AG10803 (cell line): ENCODE measurements at regions not wholly inside any gene's neighbourhood (a gene's known extent, or its start where the extent isn't known, plus 50 kb on each side); places are given as distances from the start of the nearest gene placed in this dataset.
"Not testable (repeated sequence)": the region's sequence is repeated elsewhere in the genome, so short reads cannot be mapped to it uniquely, and the experiment has no call there.

Source experiments
- DNase-seq: peaks from one replicate; pipeline ENCODE4 v3.0.0; 2010; ENCODE audit warnings: low read depth
- H3K4me3 ChIP-seq: 2 replicates; pipeline ENCODE4 v1.5.1; 2011; ENCODE audit warnings: mild to moderate bottlenecking, low read length, control low read depth
- TF ChIP-seq, protein P1 (sequence below): conservative IDR thresholded peaks from 2 replicates; pipeline ENCODE4 v1.5.1; 2011; ENCODE audit warnings: mild to moderate bottlenecking, low read length, control low read depth, inconsistent platforms

DNA sequence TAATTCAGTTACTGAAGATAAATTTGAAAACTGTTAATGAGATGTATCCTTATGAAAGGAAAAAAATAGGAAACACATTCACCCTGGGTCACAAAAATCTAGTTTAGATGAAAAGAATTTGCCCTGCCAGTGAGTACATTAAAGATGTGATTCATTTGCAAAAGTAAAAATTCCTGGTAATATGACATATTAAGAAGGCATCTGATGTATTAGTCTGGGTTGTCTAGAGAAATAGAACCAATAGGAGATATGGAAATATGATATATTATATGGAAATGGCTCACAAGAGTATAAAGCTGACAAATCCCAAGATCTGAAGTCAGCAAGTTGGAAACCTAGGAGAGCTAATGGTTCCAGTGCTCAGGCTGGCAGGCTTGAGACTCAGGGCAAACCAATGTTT is 153.8 kb downstream of the MRPL39 start:
- peak; percentile 1 for DNase-seq
- TF ChIP-seq, protein P1, sequence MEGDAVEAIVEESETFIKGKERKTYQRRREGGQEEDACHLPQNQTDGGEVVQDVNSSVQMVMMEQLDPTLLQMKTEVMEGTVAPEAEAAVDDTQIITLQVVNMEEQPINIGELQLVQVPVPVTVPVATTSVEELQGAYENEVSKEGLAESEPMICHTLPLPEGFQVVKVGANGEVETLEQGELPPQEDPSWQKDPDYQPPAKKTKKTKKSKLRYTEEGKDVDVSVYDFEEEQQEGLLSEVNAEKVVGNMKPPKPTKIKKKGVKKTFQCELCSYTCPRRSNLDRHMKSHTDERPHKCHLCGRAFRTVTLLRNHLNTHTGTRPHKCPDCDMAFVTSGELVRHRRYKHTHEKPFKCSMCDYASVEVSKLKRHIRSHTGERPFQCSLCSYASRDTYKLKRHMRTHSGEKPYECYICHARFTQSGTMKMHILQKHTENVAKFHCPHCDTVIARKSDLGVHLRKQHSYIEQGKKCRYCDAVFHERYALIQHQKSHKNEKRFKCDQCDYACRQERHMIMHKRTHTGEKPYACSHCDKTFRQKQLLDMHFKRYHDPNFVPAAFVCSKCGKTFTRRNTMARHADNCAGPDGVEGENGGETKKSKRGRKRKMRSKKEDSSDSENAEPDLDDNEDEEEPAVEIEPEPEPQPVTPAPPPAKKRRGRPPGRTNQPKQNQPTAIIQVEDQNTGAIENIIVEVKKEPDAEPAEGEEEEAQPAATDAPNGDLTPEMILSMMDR = no peak
- H3K4me3 ChIP-seq = no peak overlapping the region

DNA sequence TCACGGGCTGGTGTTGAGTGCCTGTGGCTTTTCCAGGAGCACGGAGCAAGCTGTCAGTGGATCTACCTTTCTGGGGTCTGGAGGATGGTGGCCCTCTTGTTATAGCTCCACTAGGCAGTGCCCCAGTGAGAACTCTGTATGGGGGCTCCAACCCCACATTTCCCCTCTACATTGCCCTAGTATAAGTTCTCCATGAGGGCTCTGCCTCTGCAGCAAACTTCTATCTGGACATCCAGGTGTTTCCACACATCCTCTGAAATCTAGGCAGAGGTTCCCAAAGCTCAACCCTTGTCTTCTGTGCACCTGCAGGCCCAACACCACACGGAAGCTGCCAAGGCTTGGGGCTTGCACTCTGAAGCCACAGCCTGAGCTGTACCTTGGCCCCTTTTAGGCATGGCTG is 157.3 kb downstream of the MRPL39 start:
- no peak overlapping the region for H3K4me3 ChIP-seq
- DNase-seq = no peak
- TF ChIP-seq, protein P1 = no peak

DNA sequence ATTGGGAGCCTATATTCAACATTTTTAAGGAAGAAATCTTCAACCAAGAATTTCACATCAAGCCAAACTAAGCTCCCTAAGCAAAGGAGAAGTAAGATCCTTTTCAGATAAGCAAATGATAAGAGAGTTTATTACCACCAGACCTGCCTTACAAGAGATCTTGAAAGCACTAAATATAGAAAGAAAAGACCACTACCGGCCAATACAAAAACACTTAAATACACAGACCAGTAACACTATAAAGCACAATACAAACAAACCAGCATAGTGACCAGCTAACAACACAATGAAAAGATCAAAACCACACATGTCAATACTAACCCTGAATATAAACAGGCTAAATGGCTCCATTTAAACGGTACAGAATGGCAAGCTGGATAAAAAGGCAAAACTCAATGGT is 165.4 kb downstream of the MRPL39 start:
- no peak overlapping the region for H3K4me3 ChIP-seq
- TF ChIP-seq, protein P1 = no peak
- DNase-seq = no peak

DNA sequence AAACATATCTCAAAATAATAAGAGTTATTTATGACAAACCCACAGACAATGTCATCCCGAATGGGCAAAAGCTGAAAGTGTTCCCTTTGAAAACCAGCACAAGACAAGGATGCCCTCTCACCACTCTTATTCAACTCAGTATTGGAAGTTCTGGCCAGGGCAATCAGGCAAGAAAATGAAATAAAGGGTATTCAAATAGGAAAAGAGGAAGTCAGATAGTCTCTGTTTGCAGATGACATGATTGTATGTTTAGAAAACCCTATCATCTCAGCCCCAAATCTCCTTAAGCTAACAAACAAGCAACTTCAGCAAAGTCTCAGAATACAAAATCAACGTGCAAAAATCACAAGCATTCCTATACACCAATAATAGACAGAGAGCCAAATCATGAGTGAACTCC is 169.8 kb downstream of the MRPL39 start:
- not testable (repeated sequence) for DNase-seq, H3K4me3 ChIP-seq

DNA sequence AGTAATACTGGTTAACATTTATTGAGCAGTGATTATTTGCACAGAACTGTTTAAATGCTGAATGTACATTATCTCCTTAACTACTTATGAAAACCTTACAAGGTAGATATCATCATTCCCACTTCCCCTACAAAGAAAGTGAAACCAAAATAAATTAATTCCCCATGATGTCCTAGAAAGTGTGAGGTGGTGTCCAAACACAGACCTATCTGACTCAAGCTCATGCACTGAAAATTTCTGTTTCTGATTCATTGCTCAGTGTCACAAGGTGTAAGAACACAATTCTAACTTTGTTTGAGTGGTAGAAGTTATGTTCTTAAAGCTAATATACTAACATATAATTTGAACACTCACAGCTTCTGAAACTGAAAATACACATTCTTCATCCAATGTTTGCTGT is 178.7 kb downstream of the MRPL39 start:
- TF ChIP-seq, protein P1 = no peak
- no peak for DNase-seq
- H3K4me3 ChIP-seq = no peak overlapping the region

DNA sequence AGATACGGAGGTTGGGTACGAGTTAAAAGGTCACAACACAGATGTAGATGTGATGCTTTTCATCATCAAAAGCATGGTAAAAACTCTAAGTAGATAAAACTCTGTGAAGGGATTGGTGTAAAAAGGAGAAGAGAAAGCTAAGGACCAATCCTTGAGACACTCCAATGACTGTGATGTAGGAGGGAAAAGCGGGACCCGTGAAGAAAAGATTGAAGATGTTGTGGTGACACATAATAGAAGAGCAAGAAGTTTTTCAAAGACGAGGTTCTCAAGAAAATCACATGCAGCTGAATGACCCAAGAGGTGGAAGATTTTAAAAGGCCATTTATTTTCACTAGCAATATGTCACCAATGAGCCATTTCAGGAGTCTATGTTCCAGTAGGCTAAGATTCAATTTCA is 179.5 kb downstream of the MRPL39 start:
- no peak for DNase-seq
- TF ChIP-seq, protein P1 = no peak
- no peak overlapping the region for H3K4me3 ChIP-seq

DNA sequence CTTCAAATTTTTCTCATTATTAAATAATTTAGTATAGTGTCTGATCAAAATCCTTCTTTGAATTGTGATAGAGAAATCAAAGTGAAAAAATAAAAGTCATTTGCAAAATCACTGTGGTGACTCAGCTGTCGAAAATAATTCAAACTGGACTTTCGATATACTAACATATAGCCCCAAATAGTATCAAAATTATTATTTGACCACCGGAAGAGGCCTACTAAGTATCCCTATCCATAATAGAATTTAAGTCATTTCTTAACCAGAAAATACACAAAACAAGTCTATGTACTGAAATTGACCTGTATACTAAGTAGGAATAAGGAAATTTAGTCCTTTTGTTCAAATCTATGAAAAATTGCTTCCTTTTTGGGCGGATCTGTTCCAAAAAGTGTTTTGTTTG is 180.7 kb downstream of the MRPL39 start:
- no peak for DNase-seq
- no peak overlapping the region for H3K4me3 ChIP-seq
- TF ChIP-seq, protein P1 = no peak

DNA sequence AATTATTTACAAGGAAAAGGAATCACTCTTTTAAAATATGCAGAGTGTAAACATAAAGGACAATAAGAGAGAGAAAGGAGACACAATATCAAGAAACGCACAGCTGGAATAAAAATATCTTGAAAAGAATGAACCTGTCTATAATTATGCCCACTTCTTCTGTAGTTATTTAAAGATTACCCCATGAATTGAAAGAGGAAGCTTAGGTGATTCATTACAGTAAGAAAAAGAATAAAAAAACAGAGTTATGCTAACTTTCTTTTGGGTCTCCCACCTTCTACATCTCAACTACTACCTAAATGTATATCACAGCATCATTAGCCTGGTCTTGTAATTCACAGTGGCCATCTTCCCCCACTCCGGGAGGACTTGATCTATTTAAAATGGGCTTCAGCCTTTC is 182.1 kb downstream of the MRPL39 start:
- TF ChIP-seq, protein P1 = no peak
- no peak for DNase-seq
- no peak overlapping the region for H3K4me3 ChIP-seq
